ENCODE measurements at regions not wholly inside any gene's neighbourhood (a gene's known extent, or its start where the extent isn't known, plus 50 kb on each side); places are given as distances from the start of the nearest gene placed in this dataset.

DNA sequence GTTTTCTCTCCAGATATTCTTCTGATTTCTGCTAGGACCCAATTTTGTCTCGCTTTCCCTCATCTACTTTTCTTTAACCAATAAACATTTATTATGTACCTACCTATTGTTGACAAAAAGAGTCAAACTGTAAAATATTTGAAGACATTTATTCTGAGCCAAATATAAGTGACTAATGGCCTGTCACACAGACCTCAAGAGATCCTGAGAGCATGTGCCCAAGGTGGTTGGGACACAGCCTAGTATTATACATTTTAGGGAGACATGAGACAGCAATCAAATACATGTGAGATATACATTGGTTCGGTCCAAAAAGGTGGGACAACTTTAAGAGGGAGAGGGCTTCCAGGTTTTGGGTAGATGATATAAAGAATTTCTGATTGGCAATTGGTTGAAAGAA lies 191.8 kb downstream of the NXNL2 start:
- no peaks in the 10 kb centered on the region for H3K36me3 ChIP-seq (ENCODE audit: control insufficient read depth, insufficient read depth, low read length)
- H3K27me3 ChIP-seq (replicated peaks; ENCODE audit: control insufficient read depth, insufficient read depth, low read length): no peaks in the 10 kb centered on the region
- H3K4me3 ChIP-seq (replicated peaks; ENCODE audit: low read depth, low read length): no peak overlapping the region
- no peak for DNase-seq (ENCODE audit: extremely low read depth, insufficient read length)
- TF ChIP-seq, protein P1, sequence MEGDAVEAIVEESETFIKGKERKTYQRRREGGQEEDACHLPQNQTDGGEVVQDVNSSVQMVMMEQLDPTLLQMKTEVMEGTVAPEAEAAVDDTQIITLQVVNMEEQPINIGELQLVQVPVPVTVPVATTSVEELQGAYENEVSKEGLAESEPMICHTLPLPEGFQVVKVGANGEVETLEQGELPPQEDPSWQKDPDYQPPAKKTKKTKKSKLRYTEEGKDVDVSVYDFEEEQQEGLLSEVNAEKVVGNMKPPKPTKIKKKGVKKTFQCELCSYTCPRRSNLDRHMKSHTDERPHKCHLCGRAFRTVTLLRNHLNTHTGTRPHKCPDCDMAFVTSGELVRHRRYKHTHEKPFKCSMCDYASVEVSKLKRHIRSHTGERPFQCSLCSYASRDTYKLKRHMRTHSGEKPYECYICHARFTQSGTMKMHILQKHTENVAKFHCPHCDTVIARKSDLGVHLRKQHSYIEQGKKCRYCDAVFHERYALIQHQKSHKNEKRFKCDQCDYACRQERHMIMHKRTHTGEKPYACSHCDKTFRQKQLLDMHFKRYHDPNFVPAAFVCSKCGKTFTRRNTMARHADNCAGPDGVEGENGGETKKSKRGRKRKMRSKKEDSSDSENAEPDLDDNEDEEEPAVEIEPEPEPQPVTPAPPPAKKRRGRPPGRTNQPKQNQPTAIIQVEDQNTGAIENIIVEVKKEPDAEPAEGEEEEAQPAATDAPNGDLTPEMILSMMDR (IDR thresholded peaks at IDR 0.05; ENCODE audit: insufficient read depth, low read length, poor library complexity, severe bottlenecking): no peak

DNA sequence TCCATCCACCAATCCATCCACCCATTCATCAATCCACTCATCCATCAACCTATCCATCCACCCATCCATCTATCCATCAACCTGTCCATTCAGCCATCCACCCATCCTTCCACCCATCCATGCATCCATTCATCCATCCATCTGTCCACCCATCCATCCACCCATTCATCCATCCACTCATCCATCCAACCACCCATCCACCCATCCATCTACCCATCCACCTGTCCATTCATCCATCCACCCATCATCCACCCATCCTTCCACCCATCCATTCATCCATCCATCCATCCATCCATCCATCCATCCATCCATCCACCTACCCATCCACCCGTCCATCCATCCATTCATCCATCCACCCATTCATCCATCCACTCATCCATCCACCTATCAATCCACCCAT lies 195.8 kb downstream of the NXNL2 start:
- no peak for DNase-seq (ENCODE audit: extremely low read depth, insufficient read length)
- Histone ChIP-seq H3K27me3 (replicated peaks; ENCODE audit: control insufficient read depth, insufficient read depth, low read length) (no peaks in the 10 kb centered on the region), H3K4me3 (replicated peaks; ENCODE audit: low read depth, low read length) (no peak overlapping the region), H3K36me3 (ENCODE audit: control insufficient read depth, insufficient read depth, low read length) (no peaks in the 10 kb centered on the region)
- TF ChIP-seq, protein P1 (IDR thresholded peaks at IDR 0.05; ENCODE audit: insufficient read depth, low read length, poor library complexity, severe bottlenecking): no peak

DNA sequence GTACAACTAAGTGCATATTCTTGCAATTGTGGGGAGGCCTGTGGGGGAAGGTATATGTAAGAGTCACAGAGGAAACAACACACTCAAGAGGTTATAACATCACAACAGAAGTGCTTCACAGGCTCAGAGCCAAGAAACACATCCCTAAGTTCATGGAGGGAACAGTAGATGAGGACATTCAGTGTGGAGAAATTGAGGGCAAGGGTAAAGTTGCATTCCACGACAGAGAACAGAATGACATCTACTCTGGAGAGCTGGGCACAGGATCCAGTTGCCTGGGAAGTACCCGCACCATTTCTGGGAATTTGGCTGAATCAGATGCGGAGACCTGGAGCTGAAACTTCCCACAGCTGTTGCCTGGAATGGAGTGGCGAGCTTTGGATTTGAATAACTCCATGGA lies 197.2 kb downstream of the NXNL2 start:
- TF ChIP-seq, protein P1 (IDR thresholded peaks at IDR 0.05; ENCODE audit: insufficient read depth, low read length, poor library complexity, severe bottlenecking): no peak
- no peaks in the 10 kb centered on the region for H3K27me3 ChIP-seq (replicated peaks; ENCODE audit: control insufficient read depth, insufficient read depth, low read length)
- DNase-seq (ENCODE audit: extremely low read depth, insufficient read length): no peak
- H3K36me3 ChIP-seq (ENCODE audit: control insufficient read depth, insufficient read depth, low read length): no peaks in the 10 kb centered on the region
- no peak overlapping the region for H3K4me3 ChIP-seq (replicated peaks; ENCODE audit: low read depth, low read length)

DNA sequence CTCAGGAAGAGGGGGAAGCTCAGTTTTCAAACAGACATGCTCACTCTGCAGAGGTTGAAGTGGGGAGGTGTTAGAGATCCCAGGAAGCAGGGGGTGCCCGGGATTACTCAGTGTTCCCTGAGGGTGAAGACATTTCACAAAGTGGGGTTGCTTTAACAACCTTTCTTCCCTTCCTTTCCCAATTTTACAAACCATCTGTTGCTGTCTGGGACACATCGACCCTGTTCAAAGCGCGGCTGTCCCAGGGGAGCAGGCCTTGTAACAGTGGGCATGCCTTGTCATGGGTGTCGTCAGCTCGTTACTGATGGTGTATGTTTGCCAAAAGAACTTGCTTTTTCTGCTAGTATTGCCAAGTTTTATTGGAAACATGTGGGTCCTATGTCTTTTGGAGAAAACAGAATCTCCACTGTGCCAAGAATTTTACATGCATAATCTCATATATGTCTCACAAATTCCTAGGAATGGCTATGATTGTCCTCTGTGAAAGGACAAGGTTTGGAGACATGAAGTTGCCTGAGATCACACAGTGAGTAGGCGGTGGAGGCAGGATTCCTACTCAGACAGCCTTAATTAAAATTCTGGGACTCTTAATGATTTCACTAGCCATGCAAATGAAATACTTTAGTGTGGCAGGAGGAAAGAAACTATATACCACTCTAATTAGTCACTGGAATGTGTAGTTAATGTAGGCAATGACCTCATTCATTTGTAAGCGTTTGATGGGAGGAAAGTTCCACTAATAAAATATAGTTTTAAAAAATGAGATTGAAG lies 198.9 kb downstream of the NXNL2 start:
- H3K27me3 ChIP-seq (replicated peaks; ENCODE audit: control insufficient read depth, insufficient read depth, low read length): peaks cover 2% of the 10 kb centered on the region; the same call in 1 of the 2 replicates
- TF ChIP-seq, protein P1 (IDR thresholded peaks at IDR 0.05; ENCODE audit: insufficient read depth, low read length, poor library complexity, severe bottlenecking): no peak
- no peaks in the 10 kb centered on the region for H3K36me3 ChIP-seq (ENCODE audit: control insufficient read depth, insufficient read depth, low read length)
- no peak overlapping the region for H3K4me3 ChIP-seq (replicated peaks; ENCODE audit: low read depth, low read length)
- DNase-seq (ENCODE audit: extremely low read depth, insufficient read length): no peak

DNA sequence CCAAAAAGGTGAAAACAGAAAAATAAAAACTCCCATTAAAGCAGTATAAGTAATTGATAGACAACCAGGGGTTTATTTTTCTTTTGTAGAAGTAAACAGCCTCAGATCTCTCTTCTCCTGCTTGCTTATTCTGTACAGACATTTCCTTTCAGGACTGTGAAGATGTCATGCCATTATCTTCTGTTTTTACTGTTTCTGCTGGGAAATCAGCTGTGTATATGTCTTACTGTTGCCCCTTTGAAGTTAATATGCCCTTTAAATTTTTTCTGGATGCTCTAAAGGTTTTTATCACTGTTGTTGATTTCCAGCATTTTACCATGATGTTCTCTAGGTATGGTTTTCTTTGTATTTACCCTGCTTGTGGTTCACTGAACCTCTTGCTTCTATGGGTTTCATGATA lies 199.5 kb downstream of the NXNL2 start:
- no peak for DNase-seq (ENCODE audit: extremely low read depth, insufficient read length)
- no peaks in the 10 kb centered on the region for H3K36me3 ChIP-seq (ENCODE audit: control insufficient read depth, insufficient read depth, low read length)
- peaks cover 2% of the 10 kb centered on the region; the same call in 1 of the 2 replicates for H3K27me3 ChIP-seq (replicated peaks; ENCODE audit: control insufficient read depth, insufficient read depth, low read length)
- no peak overlapping the region for H3K4me3 ChIP-seq (replicated peaks; ENCODE audit: low read depth, low read length)
- TF ChIP-seq, protein P1 (IDR thresholded peaks at IDR 0.05; ENCODE audit: insufficient read depth, low read length, poor library complexity, severe bottlenecking): no peak
